ENCODE measurements at regions not wholly inside any gene's neighbourhood (a gene's known extent, or its start where the extent isn't known, plus 50 kb on each side); places are given as distances from the start of the nearest gene placed in this dataset.

GRCh38 chr2:104794441-104794840, 59.5 kb upstream of the POU3F3 start:
- TF ChIP-seq EZH2 (IDR thresholded peaks at IDR 0.05; ENCODE audit: insufficient read depth, poor library complexity, severe bottlenecking) (no peak), EZH2phosphoT487 (IDR thresholded peaks at IDR 0.05; ENCODE audit: insufficient read depth, low read depth) (no peak)

Data from GM23248 (cell line).